Esophagus (tissue), 2 donors: ENCODE measurements at regions not wholly inside any gene's neighbourhood (a gene's known extent, or its start where the extent isn't known, plus 50 kb on each side); places are given as distances from the start of the nearest gene placed in this dataset.
"Not testable (repeated sequence)": the region's sequence is repeated elsewhere in the genome, so short reads cannot be mapped to it uniquely, and the experiment has no call there.

ENCODE experiments used
- H3K27ac ChIP-seq, 2 donors: one replicate each; pipeline ENCODE4 v1.5.1; 2013; ENCODE audit warnings: low read depth in 2 of 2, mild to moderate bottlenecking in 2 of 2, inconsistent platforms in 1 of 2, low read length in 1 of 2, moderate library complexity in 1 of 2
- H3K27me3 ChIP-seq, 2 donors: one replicate each; pipeline ENCODE4 v1.6.1; 2013; ENCODE audit warnings: low read length in 2 of 2, control low read depth in 1 of 2, mild to moderate bottlenecking in 1 of 2; ENCODE audit not compliant: insufficient read depth in 2 of 2, control insufficient read depth in 1 of 2
- H3K36me3 ChIP-seq, 2 donors: one replicate each; pipeline ENCODE4 v1.6.1; 2013; ENCODE audit warnings: low read length in 1 of 2; ENCODE audit not compliant: control insufficient read depth in 2 of 2, insufficient read depth in 2 of 2
- H3K4me1 ChIP-seq, 2 donors: one replicate each; pipeline ENCODE4 v1.6.1; 2013; ENCODE audit warnings: low read length in 1 of 2; ENCODE audit not compliant: control insufficient read depth in 2 of 2, insufficient read depth in 2 of 2
- H3K4me3 ChIP-seq, 2 donors: one replicate each; pipeline ENCODE4 v1.5.1; 2013; ENCODE audit warnings: low read length in 2 of 2, mild to moderate bottlenecking in 2 of 2, low read depth in 1 of 2, moderate library complexity in 1 of 2
- H3K9me3 ChIP-seq, 2 donors: one replicate each; pipeline ENCODE4 v1.6.1; 2013; ENCODE audit warnings: mild to moderate bottlenecking in 2 of 2, low read depth in 1 of 2, low read length in 1 of 2, moderate library complexity in 1 of 2; ENCODE audit not compliant: control insufficient read depth in 2 of 2, insufficient read depth in 1 of 2
- WGBS, 2 donors: extraction: QIAGEN DNeasy Blood & Tissue Kit; methylation state at CpG; one replicate each; pipeline ENCODE4 v1.1.7; 2013; 5-methylcytosine and 5-hydroxymethylcytosine counted together
- donor health status: healthy with polysubstance abuse.
- donor health status: Bipolar disorder and iron deficiency.

DNA sequence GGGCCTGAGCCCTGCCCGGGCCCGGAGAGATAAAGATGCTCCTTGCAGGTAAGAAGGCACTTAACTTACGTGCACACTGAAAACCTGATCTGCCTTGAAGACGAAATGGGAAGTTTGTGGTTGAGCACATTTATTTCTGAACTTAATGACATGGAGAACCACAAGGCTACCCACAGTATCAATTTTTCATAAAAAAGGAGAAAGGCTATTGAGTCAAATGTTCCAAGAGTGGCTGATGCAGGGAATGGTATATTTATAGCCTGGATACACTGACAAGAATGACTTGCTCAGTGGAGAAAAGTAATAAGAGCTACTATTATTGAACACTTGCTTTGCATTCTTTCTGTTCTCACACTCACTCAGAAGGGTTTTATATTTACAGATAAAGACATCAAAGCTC is 419.3 kb downstream of the ACTL7B start:
- Histone ChIP-seq H3K27me3 (no peaks in the 10 kb centered on the region), H3K27ac (no peak overlapping the region), H3K4me1 (no peaks in the 10 kb centered on the region), H3K9me3 (no peaks in the 10 kb centered on the region), H3K36me3 (no peaks in the 10 kb centered on the region), H3K4me3 (no peak overlapping the region)
- 80 to 87% methylated on average over 4 of the region's 4 CpGs for WGBS, 2 donors

- Histone ChIP-seq H3K27me3 (no peaks in the 10 kb centered on the region), H3K9me3 (no peaks in the 10 kb centered on the region), H3K27ac (no peak overlapping the region), H3K4me3 (no peak overlapping the region), H3K36me3 (no peaks in the 10 kb centered on the region), H3K4me1 (no peaks in the 10 kb centered on the region)
- WGBS, 2 donors, result 83 to 88% methylated on average over 2 of the region's 2 CpGs
These were observed 421.3 kb downstream of the ACTL7B start for GRCh38 chr9:108434502-108434901.

GRCh38 chr9:108434036-108434435 is 421.8 kb downstream of the ACTL7B start:
- Histone ChIP-seq H3K4me1 (no peaks in the 10 kb centered on the region), H3K27ac (no peak overlapping the region), H3K9me3 (no peaks in the 10 kb centered on the region), H3K27me3 (no peaks in the 10 kb centered on the region), H3K4me3 (no peak overlapping the region), H3K36me3 (no peaks in the 10 kb centered on the region)
- WGBS, 2 donors, result 57 to 73% methylated on average over 2 of the region's 2 CpGs

DNA sequence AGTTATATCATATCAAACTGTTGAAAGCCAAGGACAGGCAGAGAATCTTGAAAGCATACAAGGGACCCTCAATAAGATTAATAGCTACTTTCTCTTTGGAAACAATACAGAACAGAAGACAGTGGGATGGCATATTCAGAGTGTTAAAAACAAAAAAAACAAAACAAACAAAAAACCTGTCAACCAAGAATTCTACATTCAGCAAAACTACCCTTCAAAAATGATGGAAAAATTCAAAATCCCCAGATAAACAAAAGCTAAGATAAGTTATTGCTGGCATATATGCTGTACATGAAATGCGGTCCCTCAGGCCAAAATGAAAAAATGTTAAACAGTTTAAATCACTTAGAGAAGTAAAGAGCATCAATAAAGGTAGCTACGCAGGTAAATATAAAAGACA is 425.1 kb downstream of the ACTL7B start:
- 96 to 97% methylated on average over 2 of the region's 2 CpGs for WGBS, 2 donors
- no peaks in the 10 kb centered on the region for H3K36me3 ChIP-seq

DNA sequence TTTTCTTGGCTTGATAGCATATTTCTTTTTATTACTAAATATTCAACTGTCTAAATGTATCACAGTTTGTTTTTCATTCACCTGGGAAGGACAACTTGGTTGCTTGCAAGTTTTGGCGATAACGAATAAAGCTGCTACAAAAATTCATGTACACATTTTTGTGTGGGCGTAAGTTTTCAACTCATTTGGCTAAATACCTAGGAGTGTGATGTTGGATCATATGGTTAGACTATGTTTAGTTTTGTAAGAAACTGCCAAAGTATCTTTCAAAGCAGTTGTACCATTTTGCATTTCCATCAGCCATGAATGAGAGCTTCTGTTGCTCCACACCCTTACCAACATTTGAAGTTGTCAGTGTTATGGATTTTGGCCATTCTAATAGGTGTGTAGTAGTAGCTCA is 428.0 kb downstream of the ACTL7B start:
- Histone ChIP-seq H3K27me3 (no peaks in the 10 kb centered on the region), H3K4me3 (no peak overlapping the region), H3K4me1 (no peaks in the 10 kb centered on the region), H3K36me3 (no peaks in the 10 kb centered on the region), H3K9me3 (no peaks in the 10 kb centered on the region), H3K27ac (no peak overlapping the region)
- WGBS, 2 donors, result 85 to 86% methylated on average over 3 of the region's 3 CpGs

More for the DNA sequence above, 425.1 kb downstream of the ACTL7B start:
- H3K4me3 ChIP-seq, result no peak overlapping the region
- no peak overlapping the region for H3K27ac ChIP-seq
- H3K27me3 ChIP-seq, result no peaks in the 10 kb centered on the region
- H3K9me3 ChIP-seq, result no peaks in the 10 kb centered on the region
- no peaks in the 10 kb centered on the region for H3K4me1 ChIP-seq

GRCh38 chr9:108426421-108426940 is 429.3 kb downstream of the ACTL7B start:
- H3K27me3 ChIP-seq, H3K9me3 ChIP-seq, H3K36me3 ChIP-seq, H3K4me1 ChIP-seq, H3K27ac ChIP-seq, H3K4me3 ChIP-seq: not testable (repeated sequence)
- 90 to 91% methylated on average over 3 of the region's 3 CpGs for WGBS, 2 donors

GRCh38 chr9:108423433-108423832 is 432.4 kb downstream of the ACTL7B start:
- H3K9me3 ChIP-seq, result no peaks in the 10 kb centered on the region
- H3K27ac ChIP-seq, result no peak overlapping the region
- no peaks in the 10 kb centered on the region for H3K27me3 ChIP-seq
- no peaks in the 10 kb centered on the region for H3K4me1 ChIP-seq
- 83 to 86% methylated on average over 9 of the region's 9 CpGs for WGBS, 2 donors
- no peak overlapping the region for H3K4me3 ChIP-seq
- no peaks in the 10 kb centered on the region for H3K36me3 ChIP-seq

DNA sequence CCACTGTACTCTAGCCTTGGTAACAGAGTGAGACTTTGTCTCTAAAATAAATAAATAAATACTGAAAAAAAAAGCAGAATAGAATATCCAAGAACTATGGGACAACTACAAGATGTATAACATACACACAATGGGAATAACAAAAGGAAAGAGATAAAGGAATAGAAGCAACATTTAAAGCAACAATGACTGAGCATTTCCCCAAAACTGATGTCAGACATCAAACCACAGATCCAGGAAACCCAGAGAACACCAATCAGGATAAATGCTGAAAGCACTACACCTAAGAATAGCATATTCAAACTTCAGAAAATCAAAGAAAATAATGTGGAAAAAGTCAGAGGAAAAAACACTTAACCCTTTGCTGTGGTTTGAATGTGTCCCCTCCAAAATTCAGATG is 436.4 kb downstream of the ACTL7B start:
- H3K36me3 ChIP-seq, result no peaks in the 10 kb centered on the region
- H3K4me1 ChIP-seq, result no peaks in the 10 kb centered on the region
- no peak overlapping the region for H3K4me3 ChIP-seq
- H3K27ac ChIP-seq, result no peak overlapping the region
- no peaks in the 10 kb centered on the region for H3K9me3 ChIP-seq
- H3K27me3 ChIP-seq, result no peaks in the 10 kb centered on the region

- H3K27ac ChIP-seq, result no peak overlapping the region
- no peak overlapping the region for H3K4me3 ChIP-seq
- H3K36me3 ChIP-seq, result no peaks in the 10 kb centered on the region
- WGBS, 2 donors, result 86 to 87% methylated on average over 1 of the region's 1 CpG
- no peaks in the 10 kb centered on the region for H3K27me3 ChIP-seq
- no peaks in the 10 kb centered on the region for H3K4me1 ChIP-seq
- H3K9me3 ChIP-seq, result no peaks in the 10 kb centered on the region
These were observed 438.1 kb downstream of the ACTL7B start for GRCh38 chr9:108417726-108418125.

- Histone ChIP-seq H3K9me3 (no peaks in the 10 kb centered on the region), H3K27me3 (no peaks in the 10 kb centered on the region), H3K36me3 (no peaks in the 10 kb centered on the region), H3K4me3 (no peak overlapping the region), H3K27ac (no peak overlapping the region), H3K4me1 (no peaks in the 10 kb centered on the region)
- WGBS, 2 donors, result 100% methylated on average over 1 of the region's 1 CpG
These were observed 438.5 kb downstream of the ACTL7B start for GRCh38 chr9:108417312-108417711.
